ENCODE measurements at regions not wholly inside any gene's neighbourhood (a gene's known extent, or its start where the extent isn't known, plus 50 kb on each side); places are given as distances from the start of the nearest gene placed in this dataset.

GRCh38 chr11:15374418-15374817, 259.7 kb downstream of the INSC start:
- TF ChIP-seq CTCF (conservative IDR thresholded peaks at IDR 0.05; ENCODE audit: low read depth, low read length) (no peak), EZH2 (IDR thresholded peaks at IDR 0.05; ENCODE audit: low read length, unreplicated experiment) (no peak)
